Gastrocnemius medialis (tissue), 4 donors: ENCODE measurements at regions not wholly inside any gene's neighbourhood (a gene's known extent, or its start where the extent isn't known, plus 50 kb on each side); places are given as distances from the start of the nearest gene placed in this dataset.

ENCODE experiments used
- ATAC-seq, 2 donors: fragments of 150-250 bp; one replicate each; pipeline ENCODE4 v1.9.1; 2016
- DNase-seq, 2 donors: peaks; one replicate each; pipeline ENCODE4 v3.0.0-alpha.2; 2019
- H3K27ac ChIP-seq, 4 donors: fragments of 200-600 bp; sonication (generic); 1 replicate in 1 of 4; 2 replicates in 3 of 4; pipeline ENCODE4 v1.5.1; 2016 to 2018; ENCODE audit warnings: mild to moderate bottlenecking in 2 of 4, moderate library complexity in 1 of 4
- H3K27me3 ChIP-seq, 3 donors: fragments of 200-600 bp; sonication (generic) in 2 of 3; 1 replicate in 1 of 3; 2 replicates in 2 of 3; pipeline versions ENCODE4 v1.5.1 to v1.6.0; 2016 to 2019; ENCODE audit warnings: mild to moderate bottlenecking in 1 of 3, moderate library complexity in 1 of 3
- H3K36me3 ChIP-seq, 2 donors: fragments of 200-600 bp; sonication (generic) in 1 of 2; one replicate each; pipeline ENCODE4 v1.5.1; 2017 to 2018
- H3K4me1 ChIP-seq, 2 donors: fragments of 200-600 bp; sonication (generic) in 1 of 2; one replicate each; pipeline ENCODE4 v1.5.1; 2016 to 2017; ENCODE audit warnings: mild to moderate bottlenecking in 2 of 2
- H3K4me3 ChIP-seq, 4 donors: fragments of 200-600 bp; sonication (generic) in 3 of 4; 1 replicate in 1 of 4; 2 replicates in 3 of 4; pipeline ENCODE4 v1.5.1; 2016 to 2019; ENCODE audit warnings: mild to moderate bottlenecking in 2 of 4
- H3K9me3 ChIP-seq, 3 donors: fragments of 200-600 bp; sonication (generic) in 2 of 3; 1 replicate in 1 of 3; 2 replicates in 2 of 3; pipeline ENCODE4 v1.5.1; 2016 to 2019
- CTCF ChIP-seq, 5 experiments: fragments of 450-650 bp in 3 of 5; fragments of 200-600 bp in 2 of 5; sonication (generic) in 2 of 5; IDR thresholded peaks in 4 of 5; conservative IDR thresholded peaks in 1 of 5; 1 replicate in 4 of 5; 2 replicates in 1 of 5; pipeline ENCODE4 v1.5.1; 2016 to 2019; ENCODE audit warnings: antibody characterized with exemption in 5 of 5, mild to moderate bottlenecking in 3 of 5, moderate library complexity in 3 of 5
- POLR2A ChIP-seq, 2 donors: fragments of 450-650 bp; IDR thresholded peaks; one replicate each; pipeline ENCODE4 v1.6.1; 2017; ENCODE audit warnings: antibody characterized with exemption in 2 of 2, mild to moderate bottlenecking in 2 of 2, moderate library complexity in 2 of 2
- in situ Hi-C, 4 donors: fragments of 200-750 bp; cut with MboI; loops; one replicate each; pipeline versions ENCODE4 v1.15.0 to v1.8.0; 2017; ENCODE audit warnings: low sequenced_read_pairs in 4 of 4
- intact Hi-C: fragments of 100-400 bp; cut with DNase I; formaldehyde crosslinking; loops from one replicate; pipeline ENCODE4 v1.15.1; 2023; ENCODE audit warnings: low total_unique reads

GRCh38 chr18:52060607-52061304 is 279.2 kb upstream of the DCC start:
- no peaks in the 10 kb centered on the region for H3K4me1 ChIP-seq
- no peak for DNase-seq
- no peaks in the 10 kb centered on the region for H3K36me3 ChIP-seq
- no peak overlapping the region for H3K4me3 ChIP-seq
- H3K27me3 ChIP-seq: no peaks in the 10 kb centered on the region
- no peak for ATAC-seq
- TF ChIP-seq CTCF (IDR thresholded peaks at IDR 0.05 in 4 of 5, conservative IDR thresholded peaks at IDR 0.05 in 1 of 5): no peak
- no peak for TF ChIP-seq POLR2A (IDR thresholded peaks at IDR 0.05)
- in situ Hi-C loops (no loop called here), intact Hi-C loops (no loop called here)
- H3K9me3 ChIP-seq: no peaks in the 10 kb centered on the region
- H3K27ac ChIP-seq: no peak overlapping the region

GRCh38 chr18:52063923-52064322 is 276.1 kb upstream of the DCC start:
- in situ Hi-C loops (no loop called here), intact Hi-C loops (no loop called here)
- DNase-seq (no peak), ATAC-seq (no peak)
- H3K4me3 ChIP-seq: no peak overlapping the region
- TF ChIP-seq CTCF (IDR thresholded peaks at IDR 0.05 in 4 of 5, conservative IDR thresholded peaks at IDR 0.05 in 1 of 5) (no peak), POLR2A (IDR thresholded peaks at IDR 0.05) (no peak)
- no peaks in the 10 kb centered on the region for H3K36me3 ChIP-seq
- H3K9me3 ChIP-seq: no peaks in the 10 kb centered on the region
- no peak overlapping the region for H3K27ac ChIP-seq
- H3K4me1 ChIP-seq: no peaks in the 10 kb centered on the region
- no peaks in the 10 kb centered on the region for H3K27me3 ChIP-seq

- Histone ChIP-seq H3K9me3 (no peaks in the 10 kb centered on the region), H3K4me1 (no peaks in the 10 kb centered on the region), H3K27ac (no peak overlapping the region), H3K36me3 (no peaks in the 10 kb centered on the region), H3K4me3 (no peak overlapping the region), H3K27me3 (no peaks in the 10 kb centered on the region)
- in situ Hi-C loops (no loop called here), intact Hi-C loops (no loop called here)
- ATAC-seq (no peak), DNase-seq (no peak)
- no peak for TF ChIP-seq CTCF (IDR thresholded peaks at IDR 0.05 in 4 of 5, conservative IDR thresholded peaks at IDR 0.05 in 1 of 5)
- no peak for TF ChIP-seq POLR2A (IDR thresholded peaks at IDR 0.05)
These were observed 270.8 kb upstream of the DCC start for GRCh38 chr18:52069201-52069600.

GRCh38 chr18:52070291-52070756 is 269.7 kb upstream of the DCC start:
- no peak for ATAC-seq
- DNase-seq: no peak

More at GRCh38 chr18:52070291-52070756, 269.7 kb upstream of the DCC start:
- Histone ChIP-seq H3K9me3 (no peaks in the 10 kb centered on the region), H3K4me1 (no peaks in the 10 kb centered on the region), H3K36me3 (no peaks in the 10 kb centered on the region), H3K4me3 (no peak overlapping the region), H3K27ac (no peak overlapping the region), H3K27me3 (no peaks in the 10 kb centered on the region)
- in situ Hi-C loops (no loop called here), intact Hi-C loops (no loop called here)
- TF ChIP-seq CTCF (IDR thresholded peaks at IDR 0.05 in 4 of 5, conservative IDR thresholded peaks at IDR 0.05 in 1 of 5) (no peak), POLR2A (IDR thresholded peaks at IDR 0.05) (no peak)
